SU-DHL-6 (cell line): ENCODE measurements at regions not wholly inside any gene's neighbourhood (a gene's known extent, or its start where the extent isn't known, plus 50 kb on each side); places are given as distances from the start of the nearest gene placed in this dataset.

Experiments
- CTCF ChIP-seq: fragments of 200-600 bp; sonication (generic); IDR thresholded peaks from one replicate; pipeline ENCODE4 v1.5.1; 2017; ENCODE audit warnings: antibody characterized with exemption, mild to moderate bottlenecking, low read length, moderate library complexity; ENCODE audit not compliant: insufficient read depth, poor library complexity, severe bottlenecking
- EZH2phosphoT487 ChIP-seq: fragments of 200-600 bp; sonication (generic), shearing (Covaris generic); conservative IDR thresholded peaks from 2 replicates; pipeline ENCODE4 v1.6.1; 2018; ENCODE audit warnings: mild to moderate bottlenecking, antibody characterized with exemption, low read length, moderate library complexity, mixed read lengths

- no peak for TF ChIP-seq CTCF
- TF ChIP-seq EZH2phosphoT487 = no peak
Observed at GRCh38 chr10:55630491-55631056, 730.5 kb downstream of the ZWINT start.
